Liver (tissue), 8 donors: ENCODE measurements at regions not wholly inside any gene's neighbourhood (a gene's known extent, or its start where the extent isn't known, plus 50 kb on each side); places are given as distances from the start of the nearest gene placed in this dataset.

ENCODE experiments used
- DNase-seq: peaks from one replicate; pipeline ENCODE4 v3.0.0-alpha.2; 2017; ENCODE audit warnings: low spot score
- H3K27ac ChIP-seq, 2 donors: one replicate each; pipeline ENCODE4 v1.7.0; 2013; ENCODE audit warnings: inconsistent platforms in 2 of 2, low read length in 2 of 2, control low read depth in 1 of 2, low read depth in 1 of 2, mild to moderate bottlenecking in 1 of 2
- H3K27me3 ChIP-seq, 4 donors: one replicate each; pipeline versions ENCODE4 v1.6.1 to v1.7.0; 2013; ENCODE audit warnings: low read length in 3 of 4, inconsistent platforms in 1 of 4, mild to moderate bottlenecking in 1 of 4, moderate library complexity in 1 of 4; ENCODE audit not compliant: control insufficient read depth in 4 of 4, insufficient read depth in 4 of 4
- H3K36me3 ChIP-seq, 4 donors: one replicate each; pipeline versions ENCODE4 v1.6.1 to v1.7.0; 2013; ENCODE audit warnings: low read length in 3 of 4, mild to moderate bottlenecking in 3 of 4, low read depth in 1 of 4, moderate library complexity in 1 of 4; ENCODE audit not compliant: control insufficient read depth in 4 of 4, insufficient read depth in 3 of 4
- H3K4me1 ChIP-seq, 4 donors: one replicate each; pipeline versions ENCODE4 v1.6.1 to v1.7.0; 2013; ENCODE audit warnings: low read length in 3 of 4, mild to moderate bottlenecking in 3 of 4, moderate library complexity in 1 of 4; ENCODE audit not compliant: control insufficient read depth in 4 of 4, insufficient read depth in 4 of 4
- H3K4me3 ChIP-seq, 3 donors: one replicate each; pipeline versions ENCODE4 v1.6.1 to v1.7.0; 2013; ENCODE audit warnings: low read length in 3 of 3, control low read depth in 1 of 3, low read depth in 1 of 3, mild to moderate bottlenecking in 1 of 3
- H3K9ac ChIP-seq, 2 donors: one replicate each; pipeline ENCODE4 v1.7.0; 2013; ENCODE audit warnings: low read length in 2 of 2, mild to moderate bottlenecking in 2 of 2, moderate library complexity in 2 of 2, control low read depth in 1 of 2, low read depth in 1 of 2
- H3K9me3 ChIP-seq, 4 donors: one replicate each; pipeline versions ENCODE4 v1.6.1 to v1.7.0; 2013; ENCODE audit warnings: low read length in 3 of 4; ENCODE audit not compliant: control insufficient read depth in 4 of 4
- EGR1 ChIP-seq, 2 donors: IDR thresholded peaks; 2 replicates each; pipeline ENCODE4 v1.6.1; 2016 to 2018; ENCODE audit warnings: antibody characterized with exemption in 2 of 2, low read depth in 2 of 2
- FOXA1 ChIP-seq: IDR thresholded peaks from 2 replicates; pipeline ENCODE4 v1.6.1; 2016; ENCODE audit warnings: antibody characterized with exemption
- FOXA2 ChIP-seq: IDR thresholded peaks from 2 replicates; pipeline ENCODE4 v1.6.1; 2016; ENCODE audit warnings: antibody characterized with exemption
- GABPA ChIP-seq, 2 donors: IDR thresholded peaks in 1 of 2; conservative IDR thresholded peaks in 1 of 2; 2 replicates each; pipeline ENCODE4 v1.6.1; 2016; ENCODE audit warnings: antibody characterized with exemption in 2 of 2, mild to moderate bottlenecking in 1 of 2, moderate library complexity in 1 of 2
- HNF4A ChIP-seq, 2 donors: conservative IDR thresholded peaks; 2 replicates each; pipeline ENCODE4 v1.6.1; 2016; ENCODE audit warnings: antibody characterized with exemption in 2 of 2, mild to moderate bottlenecking in 2 of 2
- HNF4G ChIP-seq: IDR thresholded peaks from 2 replicates; pipeline ENCODE4 v1.6.1; 2016; ENCODE audit warnings: antibody characterized with exemption
- JUND ChIP-seq, 2 donors: IDR thresholded peaks; 2 replicates each; pipeline ENCODE4 v1.6.1; 2016; ENCODE audit warnings: antibody characterized with exemption in 2 of 2
- NR2F2 ChIP-seq: IDR thresholded peaks from 2 replicates; pipeline ENCODE4 v1.6.1; 2016; ENCODE audit warnings: antibody characterized with exemption
- RAD21 ChIP-seq, 2 donors: IDR thresholded peaks; 2 replicates each; pipeline ENCODE4 v1.6.1; 2016; ENCODE audit warnings: antibody characterized with exemption in 2 of 2, mild to moderate bottlenecking in 2 of 2
- RXRA ChIP-seq, 2 donors: IDR thresholded peaks; 2 replicates each; pipeline ENCODE4 v1.6.1; 2017 to 2018; ENCODE audit warnings: antibody characterized with exemption in 2 of 2, mild to moderate bottlenecking in 1 of 2
- SP1 ChIP-seq: IDR thresholded peaks from 2 replicates; pipeline ENCODE4 v1.6.1; 2018; ENCODE audit warnings: antibody characterized with exemption, mild to moderate bottlenecking
- TAF1 ChIP-seq: conservative IDR thresholded peaks from 2 replicates; pipeline ENCODE4 v1.6.1; 2016; ENCODE audit warnings: antibody characterized with exemption, mild to moderate bottlenecking
- YY1 ChIP-seq: IDR thresholded peaks from 2 replicates; pipeline ENCODE4 v1.6.1; 2016; ENCODE audit warnings: antibody characterized with exemption, mild to moderate bottlenecking
- WGBS: extraction: QIAGEN DNeasy Blood & Tissue Kit; methylation state at CpG from one replicate; pipeline ENCODE4 v1.1.7; 2013; 5-methylcytosine and 5-hydroxymethylcytosine counted together
- TF ChIP-seq, protein P1 (sequence below): IDR thresholded peaks from 2 replicates; pipeline ENCODE4 v1.6.1; 2016; ENCODE audit warnings: antibody characterized with exemption, mild to moderate bottlenecking
- TF ChIP-seq, protein P2 (sequence below): IDR thresholded peaks from 2 replicates; pipeline ENCODE4 v1.6.1; 2016; ENCODE audit warnings: antibody characterized with exemption
- TF ChIP-seq, protein P3 (sequence below): IDR thresholded peaks from 2 replicates; pipeline ENCODE4 v1.6.1; 2016; ENCODE audit warnings: antibody characterized with exemption
- TF ChIP-seq, protein P4 (sequence below): IDR thresholded peaks from 2 replicates; pipeline ENCODE4 v1.6.1; 2016; ENCODE audit warnings: antibody characterized with exemption
- TF ChIP-seq, protein P5 (sequence below): fragments of 150-350 bp; IDR thresholded peaks from 2 replicates; pipeline ENCODE4 v1.5.1; 2017; ENCODE audit warnings: improper control_type of control experiment, low read depth, low read length; ENCODE audit not compliant: missing input control
- donor health status: healthy.
- donor health status: healthy.
- donor health status: healthy.
- donor health status: healthy.
- donor health status: healthy.

DNA sequence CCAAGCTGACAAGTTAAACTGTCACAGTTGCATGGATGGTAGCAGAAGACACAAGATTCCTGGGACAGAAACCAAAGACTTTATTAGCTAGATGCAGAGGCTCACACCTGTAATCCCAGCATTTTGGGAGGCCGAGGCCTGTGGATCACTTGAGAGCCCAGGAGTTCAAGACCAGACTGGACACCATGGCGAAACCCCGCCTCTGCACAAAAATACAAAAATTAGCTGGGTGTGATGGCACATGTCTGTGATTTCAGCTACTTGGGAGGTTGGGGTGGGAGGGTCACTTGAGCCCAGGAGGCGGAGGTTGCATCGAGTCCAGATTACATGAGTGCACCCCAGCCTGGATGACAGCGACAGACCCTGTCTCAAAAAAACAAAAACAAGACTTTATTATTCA lies 346.6 kb downstream of the IRS2 start:
- no peak for DNase-seq
- H3K36me3 ChIP-seq: no peaks in the 10 kb centered on the region
- TF ChIP-seq HNF4A (conservative IDR thresholded peaks at IDR 0.05) (no peak), RAD21 (IDR thresholded peaks at IDR 0.05) (no peak), JUND (IDR thresholded peaks at IDR 0.05) (no peak), TAF1 (no peak), EGR1 (IDR thresholded peaks at IDR 0.05; ENCODE audit: low read depth in 2 of 2) (no peak), RXRA (IDR thresholded peaks at IDR 0.05) (no peak), FOXA1 (no peak), GABPA (IDR thresholded peaks at IDR 0.05 in 1 of 2, conservative IDR thresholded peaks at IDR 0.05 in 1 of 2) (no peak), YY1 (no peak), FOXA2 (no peak), HNF4G (no peak), NR2F2 (no peak), SP1 (no peak)
- TF ChIP-seq, protein P1, sequence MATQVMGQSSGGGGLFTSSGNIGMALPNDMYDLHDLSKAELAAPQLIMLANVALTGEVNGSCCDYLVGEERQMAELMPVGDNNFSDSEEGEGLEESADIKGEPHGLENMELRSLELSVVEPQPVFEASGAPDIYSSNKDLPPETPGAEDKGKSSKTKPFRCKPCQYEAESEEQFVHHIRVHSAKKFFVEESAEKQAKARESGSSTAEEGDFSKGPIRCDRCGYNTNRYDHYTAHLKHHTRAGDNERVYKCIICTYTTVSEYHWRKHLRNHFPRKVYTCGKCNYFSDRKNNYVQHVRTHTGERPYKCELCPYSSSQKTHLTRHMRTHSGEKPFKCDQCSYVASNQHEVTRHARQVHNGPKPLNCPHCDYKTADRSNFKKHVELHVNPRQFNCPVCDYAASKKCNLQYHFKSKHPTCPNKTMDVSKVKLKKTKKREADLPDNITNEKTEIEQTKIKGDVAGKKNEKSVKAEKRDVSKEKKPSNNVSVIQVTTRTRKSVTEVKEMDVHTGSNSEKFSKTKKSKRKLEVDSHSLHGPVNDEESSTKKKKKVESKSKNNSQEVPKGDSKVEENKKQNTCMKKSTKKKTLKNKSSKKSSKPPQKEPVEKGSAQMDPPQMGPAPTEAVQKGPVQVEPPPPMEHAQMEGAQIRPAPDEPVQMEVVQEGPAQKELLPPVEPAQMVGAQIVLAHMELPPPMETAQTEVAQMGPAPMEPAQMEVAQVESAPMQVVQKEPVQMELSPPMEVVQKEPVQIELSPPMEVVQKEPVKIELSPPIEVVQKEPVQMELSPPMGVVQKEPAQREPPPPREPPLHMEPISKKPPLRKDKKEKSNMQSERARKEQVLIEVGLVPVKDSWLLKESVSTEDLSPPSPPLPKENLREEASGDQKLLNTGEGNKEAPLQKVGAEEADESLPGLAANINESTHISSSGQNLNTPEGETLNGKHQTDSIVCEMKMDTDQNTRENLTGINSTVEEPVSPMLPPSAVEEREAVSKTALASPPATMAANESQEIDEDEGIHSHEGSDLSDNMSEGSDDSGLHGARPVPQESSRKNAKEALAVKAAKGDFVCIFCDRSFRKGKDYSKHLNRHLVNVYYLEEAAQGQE: no peak
- TF ChIP-seq, protein P2, sequence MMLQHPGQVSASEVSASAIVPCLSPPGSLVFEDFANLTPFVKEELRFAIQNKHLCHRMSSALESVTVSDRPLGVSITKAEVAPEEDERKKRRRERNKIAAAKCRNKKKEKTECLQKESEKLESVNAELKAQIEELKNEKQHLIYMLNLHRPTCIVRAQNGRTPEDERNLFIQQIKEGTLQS: no peak
- TF ChIP-seq, protein P3, sequence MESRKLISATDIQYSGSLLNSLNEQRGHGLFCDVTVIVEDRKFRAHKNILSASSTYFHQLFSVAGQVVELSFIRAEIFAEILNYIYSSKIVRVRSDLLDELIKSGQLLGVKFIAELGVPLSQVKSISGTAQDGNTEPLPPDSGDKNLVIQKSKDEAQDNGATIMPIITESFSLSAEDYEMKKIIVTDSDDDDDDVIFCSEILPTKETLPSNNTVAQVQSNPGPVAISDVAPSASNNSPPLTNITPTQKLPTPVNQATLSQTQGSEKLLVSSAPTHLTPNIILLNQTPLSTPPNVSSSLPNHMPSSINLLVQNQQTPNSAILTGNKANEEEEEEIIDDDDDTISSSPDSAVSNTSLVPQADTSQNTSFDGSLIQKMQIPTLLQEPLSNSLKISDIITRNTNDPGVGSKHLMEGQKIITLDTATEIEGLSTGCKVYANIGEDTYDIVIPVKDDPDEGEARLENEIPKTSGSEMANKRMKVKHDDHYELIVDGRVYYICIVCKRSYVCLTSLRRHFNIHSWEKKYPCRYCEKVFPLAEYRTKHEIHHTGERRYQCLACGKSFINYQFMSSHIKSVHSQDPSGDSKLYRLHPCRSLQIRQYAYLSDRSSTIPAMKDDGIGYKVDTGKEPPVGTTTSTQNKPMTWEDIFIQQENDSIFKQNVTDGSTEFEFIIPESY: no peak
- TF ChIP-seq, protein P4, sequence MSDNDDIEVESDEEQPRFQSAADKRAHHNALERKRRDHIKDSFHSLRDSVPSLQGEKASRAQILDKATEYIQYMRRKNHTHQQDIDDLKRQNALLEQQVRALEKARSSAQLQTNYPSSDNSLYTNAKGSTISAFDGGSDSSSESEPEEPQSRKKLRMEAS: no peak
- TF ChIP-seq, protein P5, sequence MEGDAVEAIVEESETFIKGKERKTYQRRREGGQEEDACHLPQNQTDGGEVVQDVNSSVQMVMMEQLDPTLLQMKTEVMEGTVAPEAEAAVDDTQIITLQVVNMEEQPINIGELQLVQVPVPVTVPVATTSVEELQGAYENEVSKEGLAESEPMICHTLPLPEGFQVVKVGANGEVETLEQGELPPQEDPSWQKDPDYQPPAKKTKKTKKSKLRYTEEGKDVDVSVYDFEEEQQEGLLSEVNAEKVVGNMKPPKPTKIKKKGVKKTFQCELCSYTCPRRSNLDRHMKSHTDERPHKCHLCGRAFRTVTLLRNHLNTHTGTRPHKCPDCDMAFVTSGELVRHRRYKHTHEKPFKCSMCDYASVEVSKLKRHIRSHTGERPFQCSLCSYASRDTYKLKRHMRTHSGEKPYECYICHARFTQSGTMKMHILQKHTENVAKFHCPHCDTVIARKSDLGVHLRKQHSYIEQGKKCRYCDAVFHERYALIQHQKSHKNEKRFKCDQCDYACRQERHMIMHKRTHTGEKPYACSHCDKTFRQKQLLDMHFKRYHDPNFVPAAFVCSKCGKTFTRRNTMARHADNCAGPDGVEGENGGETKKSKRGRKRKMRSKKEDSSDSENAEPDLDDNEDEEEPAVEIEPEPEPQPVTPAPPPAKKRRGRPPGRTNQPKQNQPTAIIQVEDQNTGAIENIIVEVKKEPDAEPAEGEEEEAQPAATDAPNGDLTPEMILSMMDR: no peak
- H3K27me3 ChIP-seq: no peaks in the 10 kb centered on the region
- no peak overlapping the region for H3K27ac ChIP-seq
- H3K9me3 ChIP-seq: no peaks in the 10 kb centered on the region
- WGBS: 96% methylated on average over 6 of the region's 6 CpGs
- no peak overlapping the region for H3K4me3 ChIP-seq
- no peak overlapping the region for H3K9ac ChIP-seq
- no peaks in the 10 kb centered on the region for H3K4me1 ChIP-seq
